ENCODE measurements at regions not wholly inside any gene's neighbourhood (a gene's known extent, or its start where the extent isn't known, plus 50 kb on each side); places are given as distances from the start of the nearest gene placed in this dataset.

DNA sequence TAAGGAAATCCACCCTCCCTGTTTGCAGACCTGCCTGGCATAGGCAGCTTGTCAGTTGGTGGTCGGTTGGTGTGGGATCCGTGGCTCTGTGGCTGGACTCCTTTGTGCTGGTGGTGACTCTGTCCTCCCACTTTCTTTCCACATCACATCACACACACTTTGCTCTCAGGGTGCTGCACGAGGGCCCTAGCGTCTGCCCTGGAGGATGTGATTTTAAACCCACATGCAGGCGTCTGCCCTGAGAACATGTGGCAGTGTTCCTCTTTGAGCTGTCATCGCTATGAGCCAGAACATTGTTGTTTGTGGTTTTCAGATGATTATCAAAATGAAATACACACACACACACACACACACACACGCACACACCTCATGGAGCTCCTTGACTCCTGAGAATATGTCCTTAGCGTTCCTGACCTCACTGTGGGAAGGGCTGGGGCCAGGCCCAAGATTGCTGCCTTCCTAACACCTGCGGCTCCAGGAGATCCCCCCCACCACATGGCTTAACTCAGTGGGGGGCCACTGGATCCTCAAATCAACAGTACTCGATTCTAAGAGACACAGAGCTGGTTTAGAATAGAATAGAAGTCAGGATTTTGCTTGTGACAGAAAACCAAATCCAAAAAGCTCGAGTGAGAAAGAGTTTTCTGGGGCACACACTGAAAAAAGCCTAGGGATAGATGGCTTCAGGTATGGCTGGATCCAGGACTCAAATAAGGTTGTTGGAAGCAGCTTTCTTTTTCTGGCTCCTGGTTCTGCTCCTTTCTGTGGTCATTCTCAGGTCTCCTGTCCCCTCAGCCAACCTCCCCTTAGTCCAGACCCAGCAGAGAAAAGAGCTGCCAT lies 54.8 kb downstream of the RTP5 start:
- Histone ChIP-seq H3K4me1 (ENCODE audit: control insufficient read depth, insufficient read depth, low read length) (peaks cover 10% of the 10 kb centered on the region), H3K9me3 (replicated peaks; ENCODE audit: control insufficient read depth, low read depth, low read length) (no peaks in the 10 kb centered on the region), H3K4me3 (ENCODE audit: low read length) (no peak overlapping the region), H3K27me3 (ENCODE audit: control insufficient read depth, insufficient read depth, low read length) (no peaks in the 10 kb centered on the region), H3K36me3 (ENCODE audit: control insufficient read depth, insufficient read depth, low read length) (no peaks in the 10 kb centered on the region), H3K27ac (ENCODE audit: low read length) (no peak overlapping the region)
- 78% methylated on average over 1 of the region's 11 CpGs for WGBS (ENCODE audit: insufficient coverage)
- DNase-seq = no peak

DNA sequence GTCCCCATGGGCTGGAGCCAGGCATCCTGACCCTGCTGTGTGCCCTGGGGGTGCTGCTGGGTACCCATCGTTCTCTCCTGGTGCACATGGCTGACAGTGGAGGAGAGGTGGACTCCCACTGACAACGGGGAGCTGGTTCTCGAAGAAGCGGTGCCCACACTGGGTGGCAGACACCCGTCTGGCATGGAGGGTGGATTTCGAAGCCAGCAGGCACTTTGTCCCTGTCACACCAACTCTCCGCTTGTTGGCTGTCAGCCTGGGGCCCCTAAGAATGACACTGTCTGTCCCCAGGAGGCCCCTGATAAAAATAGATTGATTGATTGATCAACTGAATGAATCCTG lies 55.4 kb downstream of the RTP5 start:
- no peaks in the 10 kb centered on the region for H3K27me3 ChIP-seq (ENCODE audit: control insufficient read depth, insufficient read depth, low read length)
- WGBS (ENCODE audit: insufficient coverage) = 83% methylated on average over 5 of the region's 7 CpGs
- H3K36me3 ChIP-seq (ENCODE audit: control insufficient read depth, insufficient read depth, low read length) = no peaks in the 10 kb centered on the region
- DNase-seq = no peak
- H3K27ac ChIP-seq (ENCODE audit: low read length) = no peak overlapping the region
- H3K4me1 ChIP-seq (ENCODE audit: control insufficient read depth, insufficient read depth, low read length) = peaks cover 10% of the 10 kb centered on the region
- H3K4me3 ChIP-seq (ENCODE audit: low read length) = no peak overlapping the region
- H3K9me3 ChIP-seq (replicated peaks; ENCODE audit: control insufficient read depth, low read depth, low read length) = no peaks in the 10 kb centered on the region

DNA sequence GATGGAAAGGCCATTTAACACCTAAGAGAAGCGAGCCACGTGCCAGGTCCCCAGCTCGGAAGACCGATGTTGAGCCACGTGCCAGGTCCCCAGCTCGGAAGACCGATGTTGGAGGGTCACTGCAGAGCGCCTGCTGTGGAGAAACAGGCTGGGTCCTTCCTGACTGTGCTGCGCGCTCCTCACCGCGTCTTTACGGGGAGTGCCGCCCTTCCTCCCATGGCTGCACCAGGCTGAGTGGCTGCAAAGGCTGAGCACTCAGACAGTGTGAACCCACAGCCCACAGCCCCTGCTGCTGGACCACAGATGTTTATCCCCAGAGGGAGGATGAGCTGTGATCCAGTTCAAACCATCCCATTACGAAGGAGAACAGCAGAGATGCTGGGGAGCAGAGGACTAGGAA lies 55.7 kb downstream of the RTP5 start:
- peaks cover 10% of the 10 kb centered on the region for H3K4me1 ChIP-seq (ENCODE audit: control insufficient read depth, insufficient read depth, low read length)
- WGBS (ENCODE audit: insufficient coverage) = 75% methylated on average over 14 of the region's 15 CpGs
- H3K27me3 ChIP-seq (ENCODE audit: control insufficient read depth, insufficient read depth, low read length) = no peaks in the 10 kb centered on the region
- H3K4me3 ChIP-seq (ENCODE audit: low read length) = no peak overlapping the region
- no peak overlapping the region for H3K27ac ChIP-seq (ENCODE audit: low read length)
- no peaks in the 10 kb centered on the region for H3K36me3 ChIP-seq (ENCODE audit: control insufficient read depth, insufficient read depth, low read length)
- H3K9me3 ChIP-seq (replicated peaks; ENCODE audit: control insufficient read depth, low read depth, low read length) = no peaks in the 10 kb centered on the region
- no peak for DNase-seq

DNA sequence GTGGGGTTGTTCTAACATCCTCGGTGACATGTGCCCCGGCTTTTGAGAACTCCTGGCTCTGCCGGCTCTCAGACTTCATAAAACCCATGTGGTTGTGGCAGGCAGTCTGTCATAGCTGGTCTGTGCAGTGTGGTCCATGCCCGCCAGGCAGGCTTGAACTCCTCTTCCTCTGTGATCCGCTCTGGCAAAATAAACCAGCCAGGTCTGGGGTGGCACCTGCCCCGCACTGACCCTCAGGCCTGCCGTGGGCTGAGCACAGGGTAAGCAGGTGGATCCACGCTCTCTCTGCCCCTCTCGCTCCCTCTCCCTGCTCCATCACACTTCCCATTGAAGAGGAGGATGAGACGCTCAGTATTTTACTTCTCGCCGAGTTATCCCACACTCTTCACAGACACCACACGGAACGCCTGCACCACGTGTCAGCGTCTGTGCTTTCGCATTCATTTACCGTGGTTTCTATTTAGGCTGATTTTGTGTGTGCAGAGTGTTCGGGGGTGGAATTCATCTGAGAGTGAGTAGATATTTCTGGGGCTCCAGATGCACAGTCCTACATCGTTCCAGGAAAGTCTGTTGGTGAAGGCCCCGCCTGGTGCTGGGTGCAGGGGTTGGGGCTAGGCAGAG lies 56.4 kb downstream of the RTP5 start:
- H3K4me1 ChIP-seq (ENCODE audit: control insufficient read depth, insufficient read depth, low read length) = peaks cover 10% of the 10 kb centered on the region
- no peaks in the 10 kb centered on the region for H3K36me3 ChIP-seq (ENCODE audit: control insufficient read depth, insufficient read depth, low read length)
- H3K27me3 ChIP-seq (ENCODE audit: control insufficient read depth, insufficient read depth, low read length) = no peaks in the 10 kb centered on the region
- no peaks in the 10 kb centered on the region for H3K9me3 ChIP-seq (replicated peaks; ENCODE audit: control insufficient read depth, low read depth, low read length)
- H3K27ac ChIP-seq (ENCODE audit: low read length) = no peak overlapping the region
- DNase-seq = no peak
- 56% methylated on average over 7 of the region's 21 CpGs for WGBS (ENCODE audit: insufficient coverage)
- no peak overlapping the region for H3K4me3 ChIP-seq (ENCODE audit: low read length)

DNA sequence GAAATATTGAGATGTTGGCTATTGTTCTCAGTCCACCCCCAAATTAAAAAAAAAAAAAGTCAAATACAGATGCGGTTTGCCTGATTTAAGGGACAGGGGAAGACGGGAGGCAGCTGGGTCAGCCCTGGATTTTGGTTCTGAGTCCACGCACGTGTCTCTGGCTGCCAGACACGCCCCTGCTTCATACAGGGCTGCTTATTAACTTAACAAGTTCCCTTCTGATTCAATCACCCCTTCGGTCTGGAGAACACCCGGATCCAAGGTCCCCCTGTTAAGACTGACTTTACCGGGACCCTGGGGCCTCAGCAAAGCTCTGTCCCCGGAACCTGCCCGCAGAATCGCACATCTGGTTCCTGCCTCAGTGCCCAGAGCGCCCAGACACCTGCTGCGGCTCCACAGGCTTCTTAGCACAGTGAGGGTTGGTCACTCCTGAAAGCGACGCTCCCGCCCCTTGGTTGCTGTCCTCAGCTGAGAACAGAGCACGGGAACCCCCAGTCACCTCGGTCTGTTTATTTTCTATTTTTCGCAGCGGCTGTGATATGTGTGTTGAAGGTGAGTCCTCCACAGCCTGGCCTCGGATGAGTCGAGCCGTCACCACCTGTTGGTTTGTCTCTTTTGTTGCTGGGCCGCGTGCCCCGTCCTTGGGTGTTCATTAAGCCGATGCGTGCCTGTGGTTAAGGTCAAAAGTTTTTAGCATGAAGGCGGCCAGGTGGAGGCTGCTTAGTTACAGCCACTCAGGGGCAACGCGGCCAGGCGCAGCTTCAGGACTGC lies 57.2 kb downstream of the RTP5 start:
- Histone ChIP-seq H3K9me3 (replicated peaks; ENCODE audit: control insufficient read depth, low read depth, low read length) (no peaks in the 10 kb centered on the region), H3K27me3 (ENCODE audit: control insufficient read depth, insufficient read depth, low read length) (no peaks in the 10 kb centered on the region), H3K4me3 (ENCODE audit: low read length) (no peak overlapping the region), H3K27ac (ENCODE audit: low read length) (no peak overlapping the region), H3K4me1 (ENCODE audit: control insufficient read depth, insufficient read depth, low read length) (peaks cover 10% of the 10 kb centered on the region), H3K36me3 (ENCODE audit: control insufficient read depth, insufficient read depth, low read length) (no peaks in the 10 kb centered on the region)
- DNase-seq = no peak
- 46% methylated on average over 32 of the region's 32 CpGs for WGBS (ENCODE audit: insufficient coverage)

DNA sequence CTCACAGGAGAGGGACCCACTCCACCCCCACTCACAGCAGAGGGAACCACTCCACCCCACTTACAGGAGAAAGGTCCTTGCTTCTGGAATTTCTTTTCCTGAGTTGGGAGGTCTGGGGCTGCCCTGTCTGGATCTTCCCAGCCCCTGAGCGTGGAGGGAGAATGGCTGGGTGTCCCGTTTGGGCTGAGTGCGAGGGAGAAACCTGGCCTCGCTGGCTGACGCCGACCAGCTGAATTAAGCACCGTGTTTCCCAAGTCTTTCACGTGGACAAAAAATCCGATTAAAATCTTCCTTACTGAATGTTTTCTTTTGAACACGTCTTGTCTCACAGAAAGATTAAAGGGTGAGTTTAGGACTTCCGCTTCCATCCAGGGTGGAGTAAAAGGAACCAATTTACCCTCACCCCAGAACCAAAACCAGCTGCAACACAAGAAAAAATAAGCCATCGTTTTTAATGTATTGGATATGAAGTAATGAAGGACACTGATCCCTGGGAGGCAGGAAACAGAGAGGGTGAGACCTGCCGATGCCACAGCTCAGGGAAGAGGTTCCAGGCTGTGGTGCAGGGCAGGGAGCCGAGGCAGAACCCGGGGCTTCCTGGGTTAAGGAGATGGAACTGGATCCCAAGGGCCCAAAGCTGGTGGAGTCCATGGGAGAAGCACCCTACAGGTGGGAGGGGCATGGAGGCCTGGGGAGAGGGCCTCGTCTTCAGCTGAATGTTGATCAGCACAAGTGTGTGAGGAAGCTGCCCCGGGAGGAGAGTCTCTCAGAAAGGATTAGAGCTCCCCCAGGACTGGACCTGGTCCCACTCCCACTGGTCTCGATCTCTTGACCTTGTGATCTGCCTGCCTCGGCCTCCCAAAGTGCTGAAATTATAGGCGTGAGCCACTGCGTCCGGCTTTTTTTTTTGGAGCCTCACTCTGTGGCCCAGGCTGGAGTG lies 60.3 kb downstream of the RTP5 start:
- no peak overlapping the region for H3K4me3 ChIP-seq (ENCODE audit: low read length)
- H3K27ac ChIP-seq (ENCODE audit: low read length) = no peak overlapping the region
- no peaks in the 10 kb centered on the region for H3K9me3 ChIP-seq (replicated peaks; ENCODE audit: control insufficient read depth, low read depth, low read length)
- 74% methylated on average over 21 of the region's 22 CpGs for WGBS (ENCODE audit: insufficient coverage)
- no peak for DNase-seq
- H3K27me3 ChIP-seq (ENCODE audit: control insufficient read depth, insufficient read depth, low read length) = no peaks in the 10 kb centered on the region
- H3K36me3 ChIP-seq (ENCODE audit: control insufficient read depth, insufficient read depth, low read length) = no peaks in the 10 kb centered on the region
- H3K4me1 ChIP-seq (ENCODE audit: control insufficient read depth, insufficient read depth, low read length) = peaks cover 20% of the 10 kb centered on the region

DNA sequence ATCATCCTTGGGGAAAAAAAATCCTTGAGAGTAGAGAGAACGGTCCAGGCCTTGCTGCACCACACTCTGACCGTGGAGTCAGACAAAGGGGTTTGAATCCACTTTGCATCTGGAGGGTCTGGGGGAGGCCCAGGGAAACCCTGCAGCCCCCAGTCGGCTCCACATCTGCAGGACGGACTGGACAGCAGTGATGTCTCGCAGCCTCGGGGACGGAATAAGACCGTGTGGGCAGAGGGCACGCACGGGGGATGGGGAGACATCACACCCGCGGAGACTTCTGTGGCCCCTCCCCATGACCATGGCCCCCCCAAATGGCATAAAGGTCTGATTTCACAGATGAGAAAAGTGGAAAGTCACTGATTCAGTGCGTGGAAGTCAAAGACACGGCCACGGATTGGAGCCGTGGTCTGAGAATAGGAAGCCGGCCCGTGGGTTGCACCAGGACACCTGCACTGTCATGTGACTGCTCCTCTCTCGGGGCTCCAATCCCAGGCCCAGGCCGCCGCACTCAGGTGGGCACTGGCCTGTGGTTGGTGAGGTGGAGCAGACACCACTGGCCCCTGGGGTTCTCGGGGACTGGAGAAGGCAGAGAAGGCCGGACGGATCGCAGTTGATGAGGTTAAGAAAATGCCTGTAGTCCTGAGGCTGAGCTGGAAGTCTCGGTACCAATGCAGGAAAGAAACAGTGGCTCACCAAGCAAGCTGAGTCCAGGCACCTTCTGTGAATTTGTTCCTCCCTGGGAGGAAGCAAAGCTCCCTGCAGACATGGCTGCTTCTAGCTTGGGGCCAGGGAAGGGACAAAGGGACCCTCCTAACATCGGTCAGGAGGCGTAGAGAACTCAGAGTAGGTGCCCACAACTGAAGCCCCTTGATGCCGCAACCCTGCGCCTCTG lies 61.8 kb downstream of the RTP5 start:
- H3K4me3 ChIP-seq (ENCODE audit: low read length) = no peak overlapping the region
- H3K36me3 ChIP-seq (ENCODE audit: control insufficient read depth, insufficient read depth, low read length) = no peaks in the 10 kb centered on the region
- 82% methylated on average over 23 of the region's 30 CpGs for WGBS (ENCODE audit: insufficient coverage)
- H3K27me3 ChIP-seq (ENCODE audit: control insufficient read depth, insufficient read depth, low read length) = no peaks in the 10 kb centered on the region
- no peak for DNase-seq
- no peak overlapping the region for H3K27ac ChIP-seq (ENCODE audit: low read length)
- peaks cover 20% of the 10 kb centered on the region for H3K4me1 ChIP-seq (ENCODE audit: control insufficient read depth, insufficient read depth, low read length)
- peaks cover 4% of the 10 kb centered on the region for H3K9me3 ChIP-seq (replicated peaks; ENCODE audit: control insufficient read depth, low read depth, low read length)

DNA sequence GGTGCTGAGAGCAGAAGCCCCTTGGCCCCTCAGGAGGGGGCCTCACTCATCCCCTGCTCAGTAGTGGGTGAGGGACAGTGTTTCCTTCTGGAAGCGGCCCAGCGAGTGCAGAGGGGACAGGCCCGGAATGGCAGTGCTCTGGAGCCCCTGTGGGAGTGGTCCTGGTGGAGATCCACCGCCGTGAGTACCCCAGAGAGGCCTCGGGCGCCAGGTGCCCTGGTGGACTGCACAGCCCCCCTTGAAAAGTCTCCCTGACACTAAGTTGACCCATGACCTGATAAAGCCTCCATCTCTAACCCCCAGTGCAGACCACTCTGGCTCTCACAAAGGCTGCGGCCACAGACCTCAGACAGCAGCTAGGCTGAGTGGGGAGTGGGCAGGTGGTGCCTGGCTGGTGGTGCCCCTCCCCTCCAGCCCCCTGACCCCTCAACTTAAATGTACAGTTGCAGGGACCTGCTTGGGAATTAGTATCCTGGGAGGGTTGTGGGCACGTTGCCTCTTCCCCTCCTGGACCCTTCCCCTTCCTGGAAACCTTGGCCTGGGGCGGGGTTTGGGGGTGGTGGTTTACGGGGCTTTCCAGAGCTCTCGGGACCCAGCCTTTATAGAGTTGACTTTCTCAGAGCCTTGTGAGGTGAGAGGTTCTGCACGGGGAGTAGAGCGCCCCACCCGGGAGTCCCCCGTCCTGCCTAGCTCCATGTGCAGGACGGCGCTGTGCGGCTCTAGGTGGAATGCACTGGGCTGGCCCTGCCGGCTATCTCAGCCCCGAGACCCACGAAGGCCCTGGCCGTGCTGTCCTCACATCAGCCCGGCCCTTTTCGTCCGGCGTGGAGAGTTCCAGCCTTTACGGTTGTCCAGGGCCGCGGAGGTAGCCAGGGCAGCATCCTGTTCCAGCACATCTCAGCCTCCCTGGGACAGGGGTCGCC lies 62.7 kb downstream of the RTP5 start:
- no peak overlapping the region for H3K27ac ChIP-seq (ENCODE audit: low read length)
- no peak overlapping the region for H3K4me3 ChIP-seq (ENCODE audit: low read length)
- DNase-seq = no peak
- peaks cover 12% of the 10 kb centered on the region for H3K4me1 ChIP-seq (ENCODE audit: control insufficient read depth, insufficient read depth, low read length)
- no peaks in the 10 kb centered on the region for H3K27me3 ChIP-seq (ENCODE audit: control insufficient read depth, insufficient read depth, low read length)
- H3K9me3 ChIP-seq (replicated peaks; ENCODE audit: control insufficient read depth, low read depth, low read length) = peaks cover 4% of the 10 kb centered on the region
- H3K36me3 ChIP-seq (ENCODE audit: control insufficient read depth, insufficient read depth, low read length) = peaks cover 3% of the 10 kb centered on the region
- WGBS (ENCODE audit: insufficient coverage) = 82% methylated on average over 25 of the region's 31 CpGs
